ENCODE measurements at regions not wholly inside any gene's neighbourhood (a gene's known extent, or its start where the extent isn't known, plus 50 kb on each side); places are given as distances from the start of the nearest gene placed in this dataset.

DNA sequence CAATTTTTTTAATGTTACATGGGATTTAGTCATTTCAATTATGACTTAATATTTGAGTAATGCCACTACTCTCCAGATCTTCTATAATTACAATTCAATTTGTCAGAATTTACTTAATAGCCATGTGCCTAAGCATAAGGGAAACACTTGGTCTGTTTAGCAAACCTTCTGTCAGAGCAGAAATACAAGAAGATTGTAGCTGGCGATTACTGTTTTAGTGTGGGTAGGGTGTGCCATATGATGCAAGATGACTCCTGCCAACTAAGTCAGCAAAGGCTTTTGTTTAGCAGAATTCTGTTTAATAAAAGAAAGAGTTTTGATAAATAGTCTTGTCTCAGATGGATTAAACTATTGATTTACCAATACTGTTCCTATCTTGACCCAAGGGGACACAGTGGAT, 455.4 kb downstream of the RNF144B start:
- TF ChIP-seq, protein P1, sequence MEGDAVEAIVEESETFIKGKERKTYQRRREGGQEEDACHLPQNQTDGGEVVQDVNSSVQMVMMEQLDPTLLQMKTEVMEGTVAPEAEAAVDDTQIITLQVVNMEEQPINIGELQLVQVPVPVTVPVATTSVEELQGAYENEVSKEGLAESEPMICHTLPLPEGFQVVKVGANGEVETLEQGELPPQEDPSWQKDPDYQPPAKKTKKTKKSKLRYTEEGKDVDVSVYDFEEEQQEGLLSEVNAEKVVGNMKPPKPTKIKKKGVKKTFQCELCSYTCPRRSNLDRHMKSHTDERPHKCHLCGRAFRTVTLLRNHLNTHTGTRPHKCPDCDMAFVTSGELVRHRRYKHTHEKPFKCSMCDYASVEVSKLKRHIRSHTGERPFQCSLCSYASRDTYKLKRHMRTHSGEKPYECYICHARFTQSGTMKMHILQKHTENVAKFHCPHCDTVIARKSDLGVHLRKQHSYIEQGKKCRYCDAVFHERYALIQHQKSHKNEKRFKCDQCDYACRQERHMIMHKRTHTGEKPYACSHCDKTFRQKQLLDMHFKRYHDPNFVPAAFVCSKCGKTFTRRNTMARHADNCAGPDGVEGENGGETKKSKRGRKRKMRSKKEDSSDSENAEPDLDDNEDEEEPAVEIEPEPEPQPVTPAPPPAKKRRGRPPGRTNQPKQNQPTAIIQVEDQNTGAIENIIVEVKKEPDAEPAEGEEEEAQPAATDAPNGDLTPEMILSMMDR (IDR thresholded peaks at IDR 0.05) = no peak
- TF ChIP-seq POLR2AphosphoS5 (IDR thresholded peaks at IDR 0.05; ENCODE audit: low read depth, low read length) (no peak), NFIC (IDR thresholded peaks at IDR 0.05; ENCODE audit: borderline replicate concordance) (no peak)
- TF ChIP-seq, protein P2, sequence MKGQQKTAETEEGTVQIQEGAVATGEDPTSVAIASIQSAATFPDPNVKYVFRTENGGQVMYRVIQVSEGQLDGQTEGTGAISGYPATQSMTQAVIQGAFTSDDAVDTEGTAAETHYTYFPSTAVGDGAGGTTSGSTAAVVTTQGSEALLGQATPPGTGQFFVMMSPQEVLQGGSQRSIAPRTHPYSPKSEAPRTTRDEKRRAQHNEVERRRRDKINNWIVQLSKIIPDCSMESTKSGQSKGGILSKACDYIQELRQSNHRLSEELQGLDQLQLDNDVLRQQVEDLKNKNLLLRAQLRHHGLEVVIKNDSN (IDR thresholded peaks at IDR 0.05; ENCODE audit: borderline replicate concordance, low read depth) = no peak
